ENCODE measurements at regions not wholly inside any gene's neighbourhood (a gene's known extent, or its start where the extent isn't known, plus 50 kb on each side); places are given as distances from the start of the nearest gene placed in this dataset.

DNA sequence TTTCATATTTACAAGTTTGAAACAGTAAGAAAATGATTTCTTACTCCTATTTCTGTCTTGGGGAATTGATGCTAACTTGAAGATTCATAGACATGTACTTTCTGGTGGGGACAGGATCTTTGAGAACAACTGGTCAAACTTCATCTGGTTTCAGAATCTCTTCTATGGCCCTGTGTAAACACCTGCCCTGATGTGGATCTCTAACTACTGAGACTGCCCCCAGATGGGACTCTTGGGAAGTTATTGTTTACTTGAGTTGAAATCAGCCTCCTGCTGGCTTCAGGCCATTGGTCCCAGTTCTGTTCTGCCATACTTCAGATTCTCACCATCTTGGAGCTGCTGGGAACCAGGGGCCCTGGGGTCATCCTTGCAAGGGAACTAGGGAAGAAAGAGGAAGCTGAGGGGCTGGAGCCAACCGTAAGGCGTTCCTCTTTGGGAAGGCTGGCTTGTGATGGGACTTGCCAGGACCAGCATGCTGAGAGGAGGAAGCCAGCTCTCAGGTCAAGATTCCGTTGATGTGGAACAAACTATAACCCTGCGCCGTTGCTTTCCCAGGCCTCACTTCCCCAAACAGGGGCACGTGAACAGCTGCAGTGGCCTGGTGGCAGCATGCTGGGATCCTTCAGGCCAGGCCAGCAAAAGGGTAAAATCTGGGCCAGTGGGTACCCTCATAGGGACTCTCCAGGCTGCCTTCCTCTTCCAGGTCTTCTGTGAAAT is 135.5 kb upstream of the CXCR4 start:
- peak; percentile 49 for FAIRE-seq
- no peak for DNase-seq (ENCODE audit: extremely low spot score, insufficient read length, low read depth)

DNA sequence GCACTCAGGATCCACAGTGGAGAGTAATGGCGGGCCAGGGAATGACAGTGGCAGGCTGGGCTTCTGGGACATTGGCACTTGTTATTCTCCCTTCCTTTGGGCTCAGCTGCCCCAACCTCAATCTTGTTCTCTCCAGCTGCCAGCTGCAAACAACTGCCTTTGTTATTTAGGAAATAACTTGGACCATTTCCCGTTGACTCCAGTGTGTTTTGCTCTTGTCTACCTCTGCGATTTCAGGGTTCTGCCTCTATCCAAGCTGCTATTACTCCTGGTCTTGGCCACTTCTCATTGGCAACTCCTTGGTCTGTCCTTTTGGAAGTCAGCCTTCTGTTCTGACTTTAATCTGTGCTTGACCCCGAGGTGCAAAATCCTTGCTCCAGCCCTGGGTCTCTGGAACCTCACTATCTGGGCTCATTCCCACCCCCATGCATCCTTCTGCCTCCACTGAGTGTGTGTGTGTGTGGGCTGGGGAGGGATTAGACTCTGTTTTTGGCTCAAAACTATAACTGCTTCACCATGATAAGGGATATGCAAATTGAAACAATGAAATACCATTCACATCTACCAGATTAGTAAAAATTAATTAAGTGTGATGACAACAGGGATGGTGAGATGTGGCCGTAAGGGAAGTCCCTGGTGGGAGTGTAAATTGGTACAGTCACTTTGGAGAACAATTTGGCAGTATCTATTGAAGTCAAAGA is 134.1 kb upstream of the CXCR4 start:
- DNase-seq (ENCODE audit: extremely low spot score, insufficient read length, low read depth) (no peak), FAIRE-seq (no peak)

DNA sequence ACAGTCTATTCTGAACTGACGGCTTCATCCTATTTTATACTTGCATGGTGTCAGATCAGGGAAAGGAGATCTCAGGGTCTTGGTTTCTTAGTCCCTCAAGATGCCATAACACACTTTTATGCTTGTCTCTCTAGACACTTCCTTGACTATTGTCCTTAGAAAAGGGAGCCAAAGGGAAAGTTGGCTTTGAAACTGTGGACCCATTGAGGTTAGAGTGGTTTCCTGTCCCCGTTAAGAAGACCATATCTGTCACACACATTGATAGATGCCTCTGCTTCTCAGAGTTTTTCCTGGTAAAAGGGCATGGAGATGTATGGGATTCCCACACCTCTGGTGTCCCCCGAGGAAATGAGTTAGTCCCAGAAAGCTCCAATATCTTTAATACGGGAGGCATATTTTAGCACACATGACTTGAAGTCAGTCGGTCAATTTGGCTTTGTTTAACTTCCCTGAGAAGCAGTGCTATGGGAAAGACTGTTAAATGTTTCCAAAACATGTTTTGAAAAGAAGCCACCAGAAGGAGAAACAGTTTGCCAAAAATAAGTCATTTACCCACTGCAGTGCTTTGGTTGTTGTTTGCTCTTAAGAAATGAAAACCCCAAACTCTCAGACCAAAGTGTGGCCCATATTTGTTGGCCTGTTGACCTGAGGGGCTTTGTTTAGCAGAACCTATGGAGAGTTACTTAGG is 133.4 kb upstream of the CXCR4 start:
- no peak for DNase-seq (ENCODE audit: extremely low spot score, insufficient read length, low read depth)
- FAIRE-seq: no peak

DNA sequence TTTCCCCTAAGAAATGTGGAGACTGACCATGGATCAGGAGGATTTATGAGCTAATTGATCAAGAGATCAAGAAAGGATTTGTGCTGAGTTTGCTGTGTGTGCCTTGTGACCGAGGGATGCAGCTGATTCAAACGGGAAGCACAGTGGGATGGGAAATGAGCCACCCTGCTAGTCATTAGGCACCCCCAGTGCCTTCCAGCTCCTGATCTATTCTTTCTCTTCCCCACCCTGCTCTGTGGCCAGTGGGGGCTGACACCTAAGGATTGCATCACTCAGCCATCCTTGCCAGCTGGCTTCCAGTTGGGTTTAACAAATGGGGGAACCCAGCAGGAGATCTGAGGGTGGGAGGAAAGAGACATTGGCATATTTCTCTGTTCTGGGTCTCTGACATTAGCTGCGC is 132.2 kb upstream of the CXCR4 start:
- DNase-seq (ENCODE audit: extremely low spot score, insufficient read length, low read depth): no peak
- FAIRE-seq: no peak

DNA sequence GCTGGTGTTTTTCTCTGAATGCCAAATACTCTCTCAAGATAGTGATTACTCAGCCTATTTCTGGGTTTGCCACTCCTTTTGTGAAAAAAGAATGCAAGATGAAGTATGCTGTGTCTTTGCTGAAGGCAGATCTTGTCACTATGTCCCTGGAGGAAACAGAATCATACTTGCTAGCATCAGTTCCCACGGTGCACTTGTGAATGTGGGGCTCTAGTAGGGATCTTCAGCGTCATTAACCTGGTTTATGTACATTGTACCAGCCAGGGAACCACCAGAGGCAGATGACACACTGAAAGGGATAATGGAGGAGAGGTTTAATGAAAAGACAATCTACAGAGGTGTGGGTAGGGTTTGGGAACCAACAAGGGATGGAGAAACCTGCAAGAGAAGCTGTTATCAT is 131.0 kb upstream of the CXCR4 start:
- FAIRE-seq (no peak), DNase-seq (ENCODE audit: extremely low spot score, insufficient read length, low read depth) (no peak)

DNA sequence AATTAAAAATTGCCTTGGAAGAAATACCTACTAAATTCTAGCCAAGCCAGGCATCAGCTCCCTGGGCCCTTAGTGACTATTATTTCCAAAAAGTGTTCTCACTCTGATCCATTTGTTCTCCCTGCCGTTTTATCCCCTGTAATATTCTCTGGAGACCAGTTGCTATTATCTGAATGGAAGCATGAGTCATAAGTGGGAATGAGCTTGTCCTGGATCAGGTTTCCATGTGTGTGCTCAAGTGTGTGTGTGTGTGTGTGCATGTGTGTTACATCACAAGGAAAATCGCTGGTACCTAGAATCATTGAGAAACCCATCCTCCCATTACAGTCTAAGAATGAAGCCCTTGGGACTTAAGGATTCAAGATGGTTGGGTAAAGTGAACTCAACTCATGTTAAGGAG is 130.3 kb upstream of the CXCR4 start:
- DNase-seq (ENCODE audit: extremely low spot score, insufficient read length, low read depth) (no peak), FAIRE-seq (no peak)

DNA sequence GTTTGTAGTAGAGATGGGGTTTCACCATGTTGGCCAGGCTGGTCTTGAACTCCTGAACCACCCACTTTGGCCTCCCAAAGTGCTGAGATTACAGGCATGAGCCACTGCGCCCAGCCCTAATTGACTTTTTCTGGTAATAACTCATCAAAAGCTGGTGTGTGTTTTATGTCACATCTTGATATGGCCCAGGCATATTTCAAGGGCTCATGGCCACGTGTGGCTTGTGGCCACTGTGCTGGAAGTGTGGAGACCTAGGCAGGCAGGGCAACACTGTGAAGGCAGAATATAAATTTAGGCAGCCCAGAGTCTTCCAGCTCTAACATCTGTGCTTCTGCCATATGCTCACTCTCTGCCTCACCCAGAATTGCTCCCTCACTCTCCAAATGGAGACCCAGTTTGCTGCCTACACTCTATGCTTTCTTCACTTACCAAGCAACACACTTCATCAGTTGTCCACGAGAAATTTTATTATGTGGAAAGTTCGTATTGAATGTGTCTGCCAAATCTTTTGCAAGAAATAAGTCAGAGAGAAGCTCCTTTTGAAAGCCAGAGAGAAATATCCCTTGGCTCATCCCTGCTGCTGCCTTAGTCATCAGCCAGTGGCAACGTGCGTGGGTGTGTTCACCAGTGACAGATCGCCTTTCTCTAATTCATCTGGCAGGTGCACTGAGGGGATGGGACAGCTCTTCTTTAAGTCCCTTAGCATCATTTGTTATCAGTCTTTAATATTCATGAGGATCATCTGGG is 129.4 kb upstream of the CXCR4 start:
- no peak for DNase-seq (ENCODE audit: extremely low spot score, insufficient read length, low read depth)
- FAIRE-seq: no peak

DNA sequence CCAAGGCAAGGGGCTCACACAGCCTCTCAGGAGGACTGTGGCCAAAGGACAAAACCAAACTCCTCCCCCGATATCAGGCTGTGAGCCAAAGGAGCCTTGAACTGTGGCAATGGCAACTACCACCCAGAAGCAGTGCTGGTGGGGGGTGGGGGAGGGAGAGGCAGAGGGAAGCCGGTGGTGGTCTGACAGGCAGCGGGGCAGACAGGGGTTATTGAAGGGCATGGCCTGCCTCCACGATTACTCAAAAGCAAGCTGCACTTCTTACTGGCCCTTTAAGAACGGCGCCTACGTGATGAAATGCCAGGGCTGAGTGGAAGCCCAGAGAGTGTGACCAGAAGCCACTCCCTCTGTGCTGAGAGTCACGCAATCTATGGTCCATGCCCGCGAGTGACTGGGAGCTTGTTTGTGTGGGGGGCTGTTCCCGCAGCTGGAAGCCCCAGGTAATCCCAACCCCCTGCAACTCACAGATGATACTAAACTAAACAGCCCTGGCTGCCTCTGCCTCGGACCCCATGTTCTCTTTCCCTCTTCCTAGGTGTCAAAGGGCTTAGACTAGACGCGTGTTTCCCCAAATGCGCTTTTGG is 128.2 kb upstream of the CXCR4 start:
- no peak for DNase-seq (ENCODE audit: extremely low spot score, insufficient read length, low read depth)

DNA sequence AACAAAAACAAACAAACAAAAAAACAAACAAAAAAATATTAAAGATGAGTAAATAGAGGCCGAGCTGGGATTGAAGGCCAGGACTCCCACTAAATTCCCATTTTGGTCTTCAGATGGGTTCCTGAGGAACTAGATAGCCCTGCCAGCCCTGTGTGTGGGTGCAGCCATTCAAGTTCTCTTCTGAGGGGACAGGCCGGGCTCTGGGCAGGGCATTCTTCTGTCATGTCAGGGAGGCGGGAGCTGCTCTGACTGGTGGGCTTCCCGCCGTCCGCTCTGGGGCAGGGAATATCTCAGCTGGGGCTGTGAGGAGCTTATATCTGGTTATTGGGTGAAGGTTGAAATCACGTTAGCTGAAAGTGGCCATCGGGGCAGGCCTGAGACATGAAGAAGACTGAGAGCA is 127.3 kb upstream of the CXCR4 start:
- FAIRE-seq (no peak), DNase-seq (ENCODE audit: extremely low spot score, insufficient read length, low read depth) (no peak)

More for the DNA sequence above, 128.2 kb upstream of the CXCR4 start:
- no peak for FAIRE-seq

DNA sequence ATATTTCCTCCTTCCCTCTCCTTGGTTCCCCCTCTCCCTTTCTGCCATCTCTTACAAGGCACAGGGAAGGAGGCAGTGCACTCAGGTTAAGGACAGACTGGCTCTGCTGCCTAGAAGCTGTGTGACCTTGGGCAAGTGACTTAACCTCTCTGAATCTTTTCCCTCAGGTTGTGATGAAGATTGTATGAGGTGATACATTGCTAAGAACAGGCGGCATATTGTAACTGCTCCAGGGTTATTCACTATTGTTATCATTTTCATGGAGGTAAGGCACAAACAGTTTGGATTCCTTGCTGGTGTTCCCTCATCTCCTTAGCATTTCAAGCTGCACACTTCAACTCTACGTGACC is 126.6 kb upstream of the CXCR4 start:
- DNase-seq (ENCODE audit: extremely low spot score, insufficient read length, low read depth): no peak
- no peak for FAIRE-seq

DNA sequence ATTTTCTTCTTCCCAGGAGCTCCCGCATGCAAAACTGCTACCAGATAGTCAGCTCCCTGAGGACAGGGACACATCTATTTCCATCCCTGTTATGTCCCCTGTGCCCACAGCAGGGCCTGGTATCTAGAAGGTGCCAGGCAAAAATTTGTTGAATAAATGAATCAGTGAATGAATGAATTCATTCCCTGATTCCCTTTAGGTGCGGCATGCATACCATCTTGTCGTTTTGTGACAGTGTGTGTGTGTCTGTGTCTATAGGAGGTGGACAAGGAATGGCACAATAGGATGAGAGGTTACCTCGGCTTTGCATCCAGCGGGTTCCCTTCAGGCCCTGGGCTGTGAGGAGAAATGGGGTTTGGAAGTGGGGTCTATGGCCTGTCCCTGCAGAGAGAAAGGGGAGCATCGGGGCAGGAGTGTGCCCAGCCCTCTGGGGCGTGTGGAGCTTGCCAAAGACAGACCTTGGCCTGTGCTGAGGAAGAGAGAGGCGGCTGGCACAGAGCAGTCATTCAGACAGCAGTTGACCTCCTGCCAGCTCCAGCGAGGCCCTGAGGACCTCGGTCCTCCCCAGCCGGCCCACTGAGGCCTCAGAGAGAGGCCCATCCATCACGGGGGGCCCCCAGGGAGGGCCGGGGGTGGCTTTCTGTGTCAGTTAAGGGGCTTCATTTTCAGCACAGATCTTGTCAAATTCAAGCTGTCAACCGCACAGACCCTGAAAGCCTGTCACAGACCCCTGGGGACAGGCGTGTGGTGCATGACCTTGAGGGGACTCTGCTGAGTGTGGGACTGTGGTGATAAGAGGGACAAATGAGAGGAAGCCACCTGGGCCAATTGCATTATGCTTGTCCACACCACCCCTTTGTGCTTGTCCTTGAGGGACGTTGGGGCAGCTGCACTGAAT is 125.9 kb upstream of the CXCR4 start:
- DNase-seq (ENCODE audit: extremely low spot score, insufficient read length, low read depth) (no peak), FAIRE-seq (no peak)

DNA sequence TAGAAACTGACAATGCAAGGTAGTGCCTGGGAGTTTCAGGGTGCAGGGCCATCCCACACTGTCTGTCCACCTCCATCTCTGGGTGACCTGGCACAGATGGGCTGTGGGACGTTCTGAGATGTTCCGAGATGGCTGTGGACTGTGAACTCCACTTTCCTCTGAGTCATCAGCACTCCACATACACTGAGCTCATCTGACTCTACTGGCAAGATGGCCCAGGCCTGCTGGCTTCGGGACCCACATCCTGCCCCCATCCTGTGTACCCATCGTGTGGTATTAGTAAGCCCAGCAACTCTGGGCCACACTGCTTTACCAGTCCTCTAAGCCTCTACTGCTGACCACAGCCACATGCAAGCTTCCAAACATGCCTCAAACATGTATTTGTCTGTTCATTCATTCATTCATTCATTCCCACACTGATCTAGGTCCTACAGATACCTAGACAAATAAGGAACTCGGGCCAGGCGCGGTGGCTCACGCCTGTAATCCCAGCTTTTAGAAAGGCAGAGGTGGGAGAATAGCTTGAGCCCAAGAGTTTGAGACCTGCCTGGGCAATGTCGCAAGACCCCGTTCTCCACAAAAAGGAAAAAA is 124.8 kb upstream of the CXCR4 start:
- DNase-seq (ENCODE audit: extremely low spot score, insufficient read length, low read depth) (no peak), FAIRE-seq (no peak)

DNA sequence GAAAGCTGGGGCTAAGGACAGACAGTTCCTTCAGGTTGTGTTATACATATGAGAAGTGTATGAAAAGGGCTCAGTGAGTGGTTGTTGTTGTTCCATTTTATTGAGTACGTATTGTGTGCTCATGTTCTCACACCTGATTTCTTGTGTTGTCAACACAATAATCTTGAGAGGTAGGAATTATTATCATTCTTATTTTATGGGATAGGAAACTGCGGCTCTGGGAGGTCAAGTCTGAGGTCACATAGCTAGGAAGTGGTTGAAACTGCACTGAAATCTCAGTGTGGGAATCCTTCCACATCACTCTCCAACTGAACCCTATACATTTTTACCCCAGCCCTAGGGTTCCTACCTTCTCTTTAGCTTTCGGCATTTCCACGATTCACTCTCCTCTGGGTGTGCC is 124.2 kb upstream of the CXCR4 start:
- FAIRE-seq (no peak), DNase-seq (ENCODE audit: extremely low spot score, insufficient read length, low read depth) (no peak)

DNA sequence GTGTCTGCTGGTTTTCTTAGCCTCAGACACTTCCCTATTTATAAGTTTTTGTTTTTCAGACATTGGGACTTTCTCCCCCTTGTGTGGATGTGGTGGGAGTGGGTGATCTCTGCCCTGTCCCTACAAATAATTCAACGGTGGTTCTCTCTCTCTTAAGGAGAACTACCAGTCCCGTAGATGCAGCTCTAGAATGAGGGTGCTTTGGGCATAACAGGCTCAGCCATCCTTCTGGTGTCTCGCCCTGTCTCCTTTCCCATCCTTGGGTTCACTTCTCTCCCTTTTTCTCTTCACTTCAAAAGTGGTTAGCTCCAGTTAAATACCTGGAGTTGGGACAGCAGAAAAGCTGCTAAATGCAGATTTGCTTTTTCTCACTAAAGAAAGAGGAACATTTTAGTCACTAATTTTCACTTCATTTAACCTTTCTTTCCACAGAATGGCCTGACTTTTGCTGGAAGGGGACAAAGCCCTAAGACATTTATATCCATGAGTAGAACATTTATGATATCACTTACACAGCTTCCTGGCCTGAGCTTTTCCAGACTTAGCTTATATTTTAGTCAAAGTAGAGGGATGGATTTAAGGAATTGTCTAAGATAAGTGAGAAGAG is 121.2 kb upstream of the CXCR4 start:
- FAIRE-seq: no peak
- DNase-seq (ENCODE audit: extremely low spot score, insufficient read length, low read depth): no peak

DNA sequence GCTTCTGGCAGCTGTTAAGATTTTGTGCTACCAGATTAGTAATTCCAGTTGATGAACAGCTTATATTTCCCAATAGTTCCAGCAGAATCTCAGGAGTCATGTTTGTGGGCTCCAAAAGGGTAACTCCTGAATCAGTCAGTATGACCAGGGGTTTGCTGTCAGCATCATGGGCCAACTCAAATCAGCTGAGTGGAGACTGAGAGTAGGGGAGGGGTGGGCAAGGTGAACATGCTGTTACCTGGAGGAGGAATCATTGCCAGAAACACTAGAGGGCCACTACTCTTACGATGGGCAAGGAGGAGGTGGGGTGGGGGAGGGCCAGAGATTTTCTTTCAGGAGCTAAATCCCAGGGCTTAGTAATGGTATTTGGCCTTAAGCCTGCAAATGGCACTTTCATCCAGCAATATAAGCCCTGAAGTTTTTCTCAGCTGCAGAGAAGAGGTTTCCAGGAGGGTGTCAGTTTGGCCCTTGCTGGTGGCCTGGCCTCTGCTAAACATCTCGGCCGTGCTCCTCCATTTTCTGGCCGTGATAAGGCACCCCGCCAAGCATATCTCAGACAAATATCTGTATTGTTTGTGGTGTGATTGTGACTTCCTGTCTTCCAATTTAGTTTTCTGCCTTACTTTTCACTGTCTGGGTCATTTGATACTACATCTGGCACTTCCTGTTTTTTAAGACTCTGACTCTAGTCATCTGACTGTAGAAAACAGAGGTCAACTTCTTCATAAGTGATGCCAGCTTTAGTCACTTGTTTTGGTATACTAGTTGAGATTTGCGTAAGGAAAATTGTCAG is 120.5 kb upstream of the CXCR4 start:
- DNase-seq (ENCODE audit: extremely low spot score, insufficient read length, low read depth) (peak; percentile 52), FAIRE-seq (peak; percentile 91)

DNA sequence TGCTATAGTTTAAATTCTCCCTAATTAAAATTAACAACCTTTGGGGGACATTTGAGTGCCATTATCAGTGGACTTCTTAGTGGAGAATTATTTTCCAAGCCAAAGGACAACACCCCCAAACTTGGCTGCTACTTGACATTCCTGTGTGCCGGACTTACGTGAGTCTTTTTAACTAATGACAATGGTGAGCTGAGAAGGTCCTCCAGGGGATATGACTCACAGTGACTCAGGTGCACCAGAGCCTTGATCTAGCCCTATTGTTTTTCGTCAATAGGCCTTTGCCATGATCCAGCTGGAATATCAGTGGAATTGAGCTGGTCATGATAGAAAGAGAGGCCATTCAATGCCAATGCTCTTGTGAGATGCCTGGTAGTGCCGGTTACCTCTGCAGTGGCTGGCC is 118.1 kb upstream of the CXCR4 start:
- FAIRE-seq (no peak), DNase-seq (ENCODE audit: extremely low spot score, insufficient read length, low read depth) (no peak)

DNA sequence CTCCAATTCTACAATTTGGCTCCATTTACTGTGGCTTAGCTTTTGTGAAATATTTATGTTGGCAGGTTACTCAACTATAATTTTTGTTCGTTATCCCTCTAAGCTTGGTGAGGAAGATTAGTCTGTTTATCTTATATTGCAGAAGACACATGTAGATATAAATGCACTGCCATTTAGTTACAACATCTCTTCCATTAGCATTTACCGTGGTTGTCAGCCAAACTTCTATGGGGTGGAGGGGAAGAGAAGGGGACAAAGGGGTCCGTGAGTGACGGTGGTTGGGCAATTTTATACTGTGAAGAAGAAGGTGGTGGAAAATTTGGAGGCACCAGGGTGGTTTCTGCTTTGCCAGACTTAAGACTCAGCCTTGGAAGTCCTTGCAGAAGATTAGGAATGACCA is 117.6 kb upstream of the CXCR4 start:
- no peak for FAIRE-seq
- no peak for DNase-seq (ENCODE audit: extremely low spot score, insufficient read length, low read depth)

DNA sequence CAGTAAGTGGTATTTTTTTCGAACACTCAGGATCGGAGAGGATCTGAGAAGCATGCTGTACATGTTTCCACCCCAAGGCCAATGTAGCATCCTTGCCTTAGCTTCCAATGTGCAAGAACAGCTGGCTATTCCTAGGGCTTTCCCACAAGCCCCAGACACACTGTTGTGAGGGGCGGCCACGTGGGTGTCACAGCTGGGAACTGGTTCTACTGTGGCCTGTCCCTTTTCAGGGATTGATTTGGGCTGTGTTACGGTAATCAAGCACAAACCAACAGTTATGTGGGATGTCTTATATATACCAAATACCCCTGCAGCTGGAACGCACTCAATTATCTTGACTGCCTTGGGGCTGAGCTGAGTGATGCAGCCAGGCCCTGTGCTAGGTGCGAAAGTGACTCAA is 116.3 kb upstream of the CXCR4 start:
- no peak for FAIRE-seq

More for the DNA sequence above, 116.3 kb upstream of the CXCR4 start:
- no peak for DNase-seq (ENCODE audit: extremely low spot score, insufficient read length, low read depth)
